ENCODE measurements at regions not wholly inside any gene's neighbourhood (a gene's known extent, or its start where the extent isn't known, plus 50 kb on each side); places are given as distances from the start of the nearest gene placed in this dataset.
A peak's percentile ranks its signal among the peaks of the same experiment; 100 is the strongest.

GRCh38 chr5:8923526-8923925 lies 622.3 kb downstream of the SEMA5A start:
- no peaks in the 10 kb centered on the region for H3K9me3 ChIP-seq (ENCODE audit: insufficient read depth in 2 of 2, low read depth in 1 of 2, low read length in 1 of 2)
- FAIRE-seq = no peak
- no peak overlapping the region for H3K4me2 ChIP-seq (ENCODE audit: insufficient read depth in 1 of 2, low read depth in 2 of 2, low read length in 2 of 2)
- TF ChIP-seq SRF (IDR thresholded peaks at IDR 0.05; ENCODE audit: low read depth, low read length) (no peak), SAP30 (IDR thresholded peaks at IDR 0.05; ENCODE audit: insufficient read depth, insufficient replicate concordance, low read length) (no peak), KDM5A (IDR thresholded peaks at IDR 0.05; ENCODE audit: low read length) (no peak), TCF12 (IDR thresholded peaks at IDR 0.05; ENCODE audit: low read depth, low read length) (no peak), MAFK (IDR thresholded peaks at IDR 0.05; ENCODE audit: low read depth, low read length) (no peak), EP300 (IDR thresholded peaks at IDR 0.05; ENCODE audit: borderline replicate concordance in 1 of 2, low read depth in 2 of 2, low read length in 2 of 2) (no peak), SUZ12 (IDR thresholded peaks at IDR 0.05; ENCODE audit: low read length) (no peak), TBP (IDR thresholded peaks at IDR 0.05; ENCODE audit: low read depth, low read length) (no peak), GTF2F1 (IDR thresholded peaks at IDR 0.05; ENCODE audit: borderline replicate concordance, low read depth, low read length) (no peak), SIN3A (conservative IDR thresholded peaks at IDR 0.05 in 1 of 2, IDR thresholded peaks at IDR 0.05 in 1 of 2; ENCODE audit: low read depth in 1 of 2, low read length in 2 of 2) (no peak), POLR2AphosphoS5 (IDR thresholded peaks at IDR 0.05; ENCODE audit: low read depth, low read length) (no peak), CTCF (IDR thresholded peaks at IDR 0.05; ENCODE audit: control extremely low read depth in 1 of 3, insufficient read depth in 1 of 3, low read depth in 1 of 3, low read length in 3 of 3) (no peak)

More at GRCh38 chr5:8923526-8923925, 622.3 kb downstream of the SEMA5A start:
- Histone ChIP-seq H3K9ac (replicated peaks in 1 of 4; ENCODE audit: extremely low read depth in 1 of 4, low read depth in 3 of 4, low read length in 3 of 4) (no peak overlapping the region), H3K36me3 (ENCODE audit: control insufficient read depth in 2 of 4, insufficient read depth in 4 of 4, low read length in 3 of 4) (no peaks in the 10 kb centered on the region), H3K4ac (replicated peaks; ENCODE audit: insufficient read length, low read depth, low read length) (no peak overlapping the region), H4K91ac (replicated peaks; ENCODE audit: insufficient read length, low read length) (no peak overlapping the region), H4K5ac (ENCODE audit: insufficient read length, low read depth, low read length) (no peak overlapping the region), H2BK20ac (ENCODE audit: low read length) (no peak overlapping the region), H4K8ac (ENCODE audit: extremely low read depth, insufficient read depth, low read length) (peak overlapping the region; percentile 4; the same call in 1 of the 2 replicates), H3K4me1 (replicated peaks in 1 of 4; ENCODE audit: control insufficient read depth in 3 of 4, insufficient read depth in 4 of 4, low read length in 3 of 4) (no peaks in the 10 kb centered on the region), H2AFZ (ENCODE audit: low read length) (peak overlapping the region; percentile 76), H3K18ac (ENCODE audit: extremely low read depth, low read length) (no peak overlapping the region), H3K4me3 (ENCODE audit: extremely low read depth in 1 of 4, insufficient read depth in 2 of 4, low read depth in 3 of 4, low read length in 4 of 4) (no peak overlapping the region), H4K20me1 (replicated peaks in 1 of 2; ENCODE audit: control insufficient read depth in 1 of 2, insufficient read depth in 2 of 2, low read length in 2 of 2) (no peaks in the 10 kb centered on the region), H3K27me3 (replicated peaks in 1 of 4; ENCODE audit: control insufficient read depth in 3 of 4, extremely low read depth in 1 of 4, insufficient read depth in 3 of 4, low read length in 3 of 4) (no peaks in the 10 kb centered on the region), H2BK15ac (ENCODE audit: low read length) (no peak overlapping the region), H3K14ac (ENCODE audit: insufficient read length) (no peak overlapping the region), H3K79me2 (ENCODE audit: control insufficient read depth in 1 of 2, insufficient read depth in 2 of 2, low read length in 2 of 2) (no peaks in the 10 kb centered on the region), H3K79me1 (ENCODE audit: low read depth, low read length) (no peaks in the 10 kb centered on the region), H3K23me2 (ENCODE audit: low read depth, low read length) (no peaks in the 10 kb centered on the region), H2AK5ac (ENCODE audit: low read depth, low read length) (no peak overlapping the region), H3K56ac (replicated peaks; ENCODE audit: insufficient read length, low read depth, low read length) (no peak overlapping the region), H2BK5ac (ENCODE audit: low read depth, low read length) (no peak overlapping the region), H2BK12ac (ENCODE audit: low read depth, low read length) (no peak overlapping the region), H3K27ac (ENCODE audit: low read depth, low read length) (no peak overlapping the region), H3K23ac (ENCODE audit: insufficient read length) (no peak overlapping the region), H2BK120ac (replicated peaks; ENCODE audit: low read depth, low read length) (no peak overlapping the region)
- WGBS, 2 experiments (ENCODE audit: extremely low coverage in 1 of 2, insufficient coverage in 1 of 2, insufficient read length in 1 of 2, insufficient replicate concordance in 2 of 2, low coverage in 1 of 2, low lambda C conversion rate in 2 of 2, missing lambda C conversion rate in 1 of 2) = 75% methylated on average over 1 of the region's 1 CpG; no CpG with 5 or more reads in 1 of the 2 experiments
- ChIA-PET POLR2A (ENCODE audit: partially characterized antibody) (no interaction called here), CTCF (ENCODE audit: partially characterized antibody) (interaction anchor here (3.3 kb wide), 1 partner anchor 15 kb away, joined by 17 read pairs; no protein-coding TSS in a partner anchor)
- DNase-seq (ENCODE audit: low read depth in 1 of 2, low spot score in 2 of 2) = no peak

All from H1 (cell line).